ENCODE measurements at regions not wholly inside any gene's neighbourhood (a gene's known extent, or its start where the extent isn't known, plus 50 kb on each side); places are given as distances from the start of the nearest gene placed in this dataset.

- no peak for TF ChIP-seq EZH2phosphoT487 (IDR thresholded peaks at IDR 0.05; ENCODE audit: low read length)
- no peak for TF ChIP-seq CTCF (IDR thresholded peaks at IDR 0.05; ENCODE audit: low read length)
- no peak for TF ChIP-seq EZH2 (optimal IDR thresholded peaks at IDR 0.05; ENCODE audit: low read depth, low read length)
These were observed 84.4 kb upstream of the RPRML start for GRCh38 chr17:47063475-47063874.
